ENCODE measurements at regions not wholly inside any gene's neighbourhood (a gene's known extent, or its start where the extent isn't known, plus 50 kb on each side); places are given as distances from the start of the nearest gene placed in this dataset.

DNA sequence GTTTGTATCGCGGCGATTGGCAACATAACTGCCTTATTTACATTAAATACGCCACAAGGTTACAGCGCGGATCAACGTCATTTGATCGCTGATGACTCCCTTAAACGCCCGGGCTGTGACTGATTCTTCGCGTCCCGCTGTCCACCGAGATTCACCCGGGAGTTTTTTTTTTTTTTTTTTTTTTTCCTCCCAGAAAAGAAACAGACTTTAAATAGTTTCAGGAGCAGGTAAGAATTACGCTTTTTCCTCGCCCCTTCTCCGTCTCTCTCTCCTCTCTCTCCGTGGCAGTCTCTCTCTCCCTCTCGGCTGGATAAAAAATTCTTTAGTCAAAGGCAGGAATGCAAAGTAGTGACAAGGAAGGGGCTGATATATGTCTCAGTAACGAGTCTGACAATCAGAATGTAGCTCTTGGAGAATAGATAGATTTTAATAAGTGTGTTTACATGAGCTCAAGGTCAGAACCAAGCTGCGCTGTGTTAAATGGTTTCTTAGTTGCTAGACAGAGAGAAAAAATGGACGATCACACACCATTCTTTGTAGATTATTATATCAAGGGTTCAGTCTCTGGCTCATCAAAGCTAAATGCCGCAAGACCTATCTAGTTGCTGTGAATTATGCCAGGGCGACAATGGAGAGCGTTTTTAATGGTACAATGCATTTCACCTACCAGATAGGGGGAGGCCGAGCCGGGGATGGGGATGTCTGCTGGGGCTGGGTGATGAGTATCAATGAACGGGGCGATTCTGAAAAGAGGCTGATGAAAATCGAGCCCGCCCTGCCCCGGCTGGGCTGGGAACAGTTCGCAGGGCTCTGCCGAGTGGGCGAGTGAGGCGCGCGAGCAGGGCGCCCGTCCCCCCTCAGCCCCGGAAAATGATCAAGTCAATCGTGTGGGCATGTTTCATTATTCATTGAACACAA is 147.2 kb upstream of the ZNF536 start (continued):
- no peak for TF ChIP-seq ZNF776 (tag by site-specific recombination; IDR thresholded peaks at IDR 0.05; ENCODE audit: borderline replicate concordance)
- TF ChIP-seq ZNF654 (tag by site-specific recombination; IDR thresholded peaks at IDR 0.05; ENCODE audit: low read depth) = no peak
- no peak for TF ChIP-seq ZSCAN23 (tag by site-specific recombination; IDR thresholded peaks at IDR 0.05)
- TF ChIP-seq ZNF10 (tag by site-specific recombination; IDR thresholded peaks at IDR 0.05) = no peak; the same call in 1 of the 2 replicates
- TF ChIP-seq, protein P1, sequence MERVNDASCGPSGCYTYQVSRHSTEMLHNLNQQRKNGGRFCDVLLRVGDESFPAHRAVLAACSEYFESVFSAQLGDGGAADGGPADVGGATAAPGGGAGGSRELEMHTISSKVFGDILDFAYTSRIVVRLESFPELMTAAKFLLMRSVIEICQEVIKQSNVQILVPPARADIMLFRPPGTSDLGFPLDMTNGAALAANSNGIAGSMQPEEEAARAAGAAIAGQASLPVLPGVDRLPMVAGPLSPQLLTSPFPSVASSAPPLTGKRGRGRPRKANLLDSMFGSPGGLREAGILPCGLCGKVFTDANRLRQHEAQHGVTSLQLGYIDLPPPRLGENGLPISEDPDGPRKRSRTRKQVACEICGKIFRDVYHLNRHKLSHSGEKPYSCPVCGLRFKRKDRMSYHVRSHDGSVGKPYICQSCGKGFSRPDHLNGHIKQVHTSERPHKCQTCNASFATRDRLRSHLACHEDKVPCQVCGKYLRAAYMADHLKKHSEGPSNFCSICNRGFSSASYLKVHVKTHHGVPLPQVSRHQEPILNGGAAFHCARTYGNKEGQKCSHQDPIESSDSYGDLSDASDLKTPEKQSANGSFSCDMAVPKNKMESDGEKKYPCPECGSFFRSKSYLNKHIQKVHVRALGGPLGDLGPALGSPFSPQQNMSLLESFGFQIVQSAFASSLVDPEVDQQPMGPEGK (tag by site-specific recombination; IDR thresholded peaks at IDR 0.05) = 0 out of 2 replicates have a peak, but pooled peaks have one; percentile 83
- TF ChIP-seq ZNF211 (tag by site-specific recombination; IDR thresholded peaks at IDR 0.05; ENCODE audit: low read depth) = no peak
- TF ChIP-seq MZF1 (tag by site-specific recombination; IDR thresholded peaks at IDR 0.05; ENCODE audit: borderline replicate concordance) = peak; percentile 89
- TF ChIP-seq ZNF843 (tag by site-specific recombination; IDR thresholded peaks at IDR 0.05) = 0 out of 2 replicates have a peak, but pooled peaks have one; percentile 12
- TF ChIP-seq ZBTB8A (tag by site-specific recombination; IDR thresholded peaks at IDR 0.05) = peak; percentile 99
- TF ChIP-seq GFI1B (tag by site-specific recombination; IDR thresholded peaks at IDR 0.05) = 0 out of 2 replicates have a peak, but pooled peaks have one; percentile 4
- peak; percentile 33; the same call in 1 of the 2 replicates for TF ChIP-seq ZNF561 (tag by site-specific recombination; IDR thresholded peaks at IDR 0.05; ENCODE audit: borderline replicate concordance)
- peak; percentile 99 for TF ChIP-seq ZBTB17 (tag by site-specific recombination; IDR thresholded peaks at IDR 0.05)
- peak; percentile 87 for TF ChIP-seq ZNF366 (tag by site-specific recombination; conservative IDR thresholded peaks at IDR 0.05)
- TF ChIP-seq, protein P2, sequence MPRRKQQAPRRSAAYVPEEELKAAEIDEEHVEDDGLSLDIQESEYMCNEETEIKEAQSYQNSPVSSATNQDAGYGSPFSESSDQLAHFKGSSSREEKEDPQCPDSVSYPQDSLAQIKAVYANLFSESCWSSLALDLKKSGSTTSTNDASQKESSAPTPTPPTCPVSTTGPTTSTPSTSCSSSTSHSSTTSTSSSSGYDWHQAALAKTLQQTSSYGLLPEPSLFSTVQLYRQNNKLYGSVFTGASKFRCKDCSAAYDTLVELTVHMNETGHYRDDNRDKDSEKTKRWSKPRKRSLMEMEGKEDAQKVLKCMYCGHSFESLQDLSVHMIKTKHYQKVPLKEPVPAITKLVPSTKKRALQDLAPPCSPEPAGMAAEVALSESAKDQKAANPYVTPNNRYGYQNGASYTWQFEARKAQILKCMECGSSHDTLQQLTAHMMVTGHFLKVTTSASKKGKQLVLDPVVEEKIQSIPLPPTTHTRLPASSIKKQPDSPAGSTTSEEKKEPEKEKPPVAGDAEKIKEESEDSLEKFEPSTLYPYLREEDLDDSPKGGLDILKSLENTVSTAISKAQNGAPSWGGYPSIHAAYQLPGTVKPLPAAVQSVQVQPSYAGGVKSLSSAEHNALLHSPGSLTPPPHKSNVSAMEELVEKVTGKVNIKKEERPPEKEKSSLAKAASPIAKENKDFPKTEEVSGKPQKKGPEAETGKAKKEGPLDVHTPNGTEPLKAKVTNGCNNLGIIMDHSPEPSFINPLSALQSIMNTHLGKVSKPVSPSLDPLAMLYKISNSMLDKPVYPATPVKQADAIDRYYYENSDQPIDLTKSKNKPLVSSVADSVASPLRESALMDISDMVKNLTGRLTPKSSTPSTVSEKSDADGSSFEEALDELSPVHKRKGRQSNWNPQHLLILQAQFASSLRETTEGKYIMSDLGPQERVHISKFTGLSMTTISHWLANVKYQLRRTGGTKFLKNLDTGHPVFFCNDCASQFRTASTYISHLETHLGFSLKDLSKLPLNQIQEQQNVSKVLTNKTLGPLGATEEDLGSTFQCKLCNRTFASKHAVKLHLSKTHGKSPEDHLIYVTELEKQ (tag by site-specific recombination; IDR thresholded peaks at IDR 0.05; ENCODE audit: borderline replicate concordance) = peak; percentile 14; the same call in 1 of the 2 replicates
- TF ChIP-seq TCF7L2 (IDR thresholded peaks at IDR 0.05; ENCODE audit: borderline replicate concordance, low read depth, low read length) = peak; percentile 89
- TF ChIP-seq, protein P3, sequence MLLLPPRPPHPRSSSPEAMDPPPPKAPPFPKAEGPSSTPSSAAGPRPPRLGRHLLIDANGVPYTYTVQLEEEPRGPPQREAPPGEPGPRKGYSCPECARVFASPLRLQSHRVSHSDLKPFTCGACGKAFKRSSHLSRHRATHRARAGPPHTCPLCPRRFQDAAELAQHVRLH (tag by site-specific recombination; IDR thresholded peaks at IDR 0.05) = peak; percentile 23; the same call in 1 of the 2 replicates
- peak; percentile 98 for TF ChIP-seq ZNF629 (tag by site-specific recombination; IDR thresholded peaks at IDR 0.05)
- TF ChIP-seq ZNF529 (tag by site-specific recombination; IDR thresholded peaks at IDR 0.05; ENCODE audit: insufficient replicate concordance) = no peak
- no peak for TF ChIP-seq ZNF354C (tag by site-specific recombination; IDR thresholded peaks at IDR 0.05; ENCODE audit: borderline replicate concordance, low read depth)
- peak; percentile 24; the same call in 1 of the 2 replicates for TF ChIP-seq SP3 (tag by site-specific recombination; IDR thresholded peaks at IDR 0.05)
- TF ChIP-seq, protein P4, sequence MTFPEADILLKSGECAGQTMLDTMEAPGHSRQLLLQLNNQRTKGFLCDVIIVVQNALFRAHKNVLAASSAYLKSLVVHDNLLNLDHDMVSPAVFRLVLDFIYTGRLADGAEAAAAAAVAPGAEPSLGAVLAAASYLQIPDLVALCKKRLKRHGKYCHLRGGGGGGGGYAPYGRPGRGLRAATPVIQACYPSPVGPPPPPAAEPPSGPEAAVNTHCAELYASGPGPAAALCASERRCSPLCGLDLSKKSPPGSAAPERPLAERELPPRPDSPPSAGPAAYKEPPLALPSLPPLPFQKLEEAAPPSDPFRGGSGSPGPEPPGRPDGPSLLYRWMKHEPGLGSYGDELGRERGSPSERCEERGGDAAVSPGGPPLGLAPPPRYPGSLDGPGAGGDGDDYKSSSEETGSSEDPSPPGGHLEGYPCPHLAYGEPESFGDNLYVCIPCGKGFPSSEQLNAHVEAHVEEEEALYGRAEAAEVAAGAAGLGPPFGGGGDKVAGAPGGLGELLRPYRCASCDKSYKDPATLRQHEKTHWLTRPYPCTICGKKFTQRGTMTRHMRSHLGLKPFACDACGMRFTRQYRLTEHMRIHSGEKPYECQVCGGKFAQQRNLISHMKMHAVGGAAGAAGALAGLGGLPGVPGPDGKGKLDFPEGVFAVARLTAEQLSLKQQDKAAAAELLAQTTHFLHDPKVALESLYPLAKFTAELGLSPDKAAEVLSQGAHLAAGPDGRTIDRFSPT (tag by site-specific recombination; IDR thresholded peaks at IDR 0.05) = peak; percentile 23; the same call in 1 of the 2 replicates
- peak; percentile 74 for TF ChIP-seq SP2 (tag by site-specific recombination; IDR thresholded peaks at IDR 0.05)
- TF ChIP-seq, protein P5, sequence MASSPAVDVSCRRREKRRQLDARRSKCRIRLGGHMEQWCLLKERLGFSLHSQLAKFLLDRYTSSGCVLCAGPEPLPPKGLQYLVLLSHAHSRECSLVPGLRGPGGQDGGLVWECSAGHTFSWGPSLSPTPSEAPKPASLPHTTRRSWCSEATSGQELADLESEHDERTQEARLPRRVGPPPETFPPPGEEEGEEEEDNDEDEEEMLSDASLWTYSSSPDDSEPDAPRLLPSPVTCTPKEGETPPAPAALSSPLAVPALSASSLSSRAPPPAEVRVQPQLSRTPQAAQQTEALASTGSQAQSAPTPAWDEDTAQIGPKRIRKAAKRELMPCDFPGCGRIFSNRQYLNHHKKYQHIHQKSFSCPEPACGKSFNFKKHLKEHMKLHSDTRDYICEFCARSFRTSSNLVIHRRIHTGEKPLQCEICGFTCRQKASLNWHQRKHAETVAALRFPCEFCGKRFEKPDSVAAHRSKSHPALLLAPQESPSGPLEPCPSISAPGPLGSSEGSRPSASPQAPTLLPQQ (tag by site-specific recombination; IDR thresholded peaks at IDR 0.05) = peak; percentile 83
- TF ChIP-seq ZNF248 (tag by site-specific recombination; IDR thresholded peaks at IDR 0.05) = no peak
- TF ChIP-seq ZNF341 (tag by site-specific recombination; IDR thresholded peaks at IDR 0.05; ENCODE audit: low read depth) = peak; percentile 67; the same call in 1 of the 2 replicates
- peak; percentile 56; the same call in 1 of the 2 replicates for TF ChIP-seq ZNF76 (tag by site-specific recombination; IDR thresholded peaks at IDR 0.05; ENCODE audit: borderline replicate concordance, low read depth)
- TF ChIP-seq ZFP69B (tag by site-specific recombination; IDR thresholded peaks at IDR 0.05) = peak; percentile 60; the same call in 1 of the 2 replicates
- peak; percentile 15; the same call in 1 of the 2 replicates for TF ChIP-seq ZNF664 (tag by site-specific recombination; IDR thresholded peaks at IDR 0.05)
- TF ChIP-seq ZFHX2 (tag by site-specific recombination; conservative IDR thresholded peaks at IDR 0.05) = peak; percentile 90
